Transverse colon (tissue), 4 donors: ENCODE measurements at regions not wholly inside any gene's neighbourhood (a gene's known extent, or its start where the extent isn't known, plus 50 kb on each side); places are given as distances from the start of the nearest gene placed in this dataset.
"Not testable (repeated sequence)": the region's sequence is repeated elsewhere in the genome, so short reads cannot be mapped to it uniquely, and the experiment has no call there.

Source experiments
- DNase-seq: peaks from one replicate; pipeline ENCODE4 v3.0.0-alpha.2; 2019
- H3K27ac ChIP-seq, 4 donors: fragments of 200-600 bp; sonication (generic); 2 replicates each; pipeline ENCODE4 v1.5.1; 2016 to 2018; ENCODE audit warnings: inconsistent platforms in 4 of 4
- H3K27me3 ChIP-seq: fragments of 200-600 bp; sonication (generic); 2 replicates; pipeline ENCODE4 v1.5.1; 2017; ENCODE audit warnings: inconsistent platforms
- H3K36me3 ChIP-seq, 4 donors: fragments of 200-600 bp; sonication (generic); 2 replicates each; pipeline ENCODE4 v1.5.1; 2017 to 2019; ENCODE audit warnings: inconsistent platforms in 4 of 4
- H3K4me1 ChIP-seq, 4 donors: fragments of 200-600 bp; sonication (generic); 2 replicates each; pipeline ENCODE4 v1.5.1; 2017 to 2020; ENCODE audit warnings: inconsistent platforms in 4 of 4
- H3K4me3 ChIP-seq, 4 donors: fragments of 200-600 bp; sonication (generic); 1 replicate in 1 of 4; 2 replicates in 3 of 4; pipeline versions ENCODE4 v1.5.1 to v1.6.1; 2017 to 2019; ENCODE audit warnings: inconsistent platforms in 4 of 4
- H3K9me3 ChIP-seq, 2 donors: fragments of 200-600 bp; sonication (generic); 2 replicates each; pipeline ENCODE4 v1.5.1; 2017 to 2019; ENCODE audit warnings: inconsistent platforms in 2 of 2
- CTCF ChIP-seq, 5 experiments: fragments of 200-600 bp in 3 of 5; fragments of 450-650 bp in 2 of 5; sonication (generic) in 3 of 5; IDR thresholded peaks; 1 replicate in 2 of 5; 2 replicates in 3 of 5; pipeline ENCODE4 v1.5.1; 2016 to 2017; ENCODE audit warnings: antibody characterized with exemption in 5 of 5, inconsistent platforms in 3 of 5, mild to moderate bottlenecking in 2 of 5, moderate library complexity in 1 of 5
- EP300 ChIP-seq: sonication (generic); formaldehyde crosslinking; IDR thresholded peaks from one replicate; pipeline ENCODE4 v1.6.1; 2017; ENCODE audit warnings: antibody characterized with exemption, low read depth
- POLR2A ChIP-seq: fragments of 450-650 bp; IDR thresholded peaks from one replicate; pipeline ENCODE4 v1.6.1; 2016; ENCODE audit warnings: antibody characterized with exemption, mild to moderate bottlenecking, moderate library complexity
- POLR2AphosphoS5 ChIP-seq, 3 donors: sonication (generic); formaldehyde crosslinking; IDR thresholded peaks; one replicate each; pipeline ENCODE4 v1.6.1; 2016; ENCODE audit warnings: antibody characterized with exemption in 3 of 3
- WGBS, 2 donors: methylation state at CpG; one replicate each; pipeline ENCODE4 v1.1.5; 2018; ENCODE audit warnings: low coverage in 1 of 2; 5-methylcytosine and 5-hydroxymethylcytosine counted together
- in situ Hi-C, 4 donors: fragments of 200-750 bp; cut with MboI; loops; one replicate each; pipeline versions ENCODE4 v1.15.0 to v1.15.1; 2017; ENCODE audit warnings: low sequenced_read_pairs in 3 of 4, low pct_ligation_motif_present in 1 of 4, low pct_unique_long_range_greater_than_20kb in 1 of 4
- intact Hi-C: fragments of 100-400 bp; cut with DNase I; formaldehyde crosslinking; loops from one replicate; pipeline ENCODE4 v1.15.1; 2023; ENCODE audit warnings: low total_unique reads

- DNase-seq: no peak
- in situ Hi-C loops (no loop called here), intact Hi-C loops (no loop called here)
- TF ChIP-seq POLR2A (no peak), POLR2AphosphoS5 (IDR thresholded peaks at IDR 0.05) (no peak), EP300 (no peak), CTCF (IDR thresholded peaks at IDR 0.05) (no peak)
- H3K9me3 ChIP-seq: no peaks in the 10 kb centered on the region
- 86 to 90% methylated on average over 4 of the region's 4 CpGs for WGBS, 2 donors
- no peaks in the 10 kb centered on the region for H3K27me3 ChIP-seq
- H3K4me1 ChIP-seq: peaks cover 0 to 14% (median 4%) of the 10 kb centered on the region in 4 donors
- no peak overlapping the region for H3K27ac ChIP-seq
- no peak overlapping the region for H3K4me3 ChIP-seq
- no peaks in the 10 kb centered on the region for H3K36me3 ChIP-seq
These were observed 434.6 kb upstream of the DDX18 start for GRCh38 chr2:117379928-117380327.

GRCh38 chr2:117383997-117384396 lies 430.5 kb upstream of the DDX18 start:
- in situ Hi-C loops, H3K9me3 ChIP-seq, DNase-seq: not testable (repeated sequence)

GRCh38 chr2:117396161-117396560 lies 418.3 kb upstream of the DDX18 start:
- TF ChIP-seq CTCF (IDR thresholded peaks at IDR 0.05) (no peak), POLR2A (no peak), EP300 (no peak), POLR2AphosphoS5 (IDR thresholded peaks at IDR 0.05) (no peak)

More at GRCh38 chr2:117383997-117384396, 430.5 kb upstream of the DDX18 start:
- intact Hi-C loops, H3K4me1 ChIP-seq, H3K27me3 ChIP-seq, H3K36me3 ChIP-seq, H3K4me3 ChIP-seq, H3K27ac ChIP-seq: not testable (repeated sequence)
- 94 to 97% methylated on average over 3 to 12 of the region's 12 CpGs for WGBS, 2 donors

GRCh38 chr2:117401582-117401981 lies 412.9 kb upstream of the DDX18 start:
- no peak overlapping the region for H3K4me3 ChIP-seq
- no peak for DNase-seq
- TF ChIP-seq EP300 (no peak), CTCF (IDR thresholded peaks at IDR 0.05) (no peak), POLR2A (no peak), POLR2AphosphoS5 (IDR thresholded peaks at IDR 0.05) (no peak)
- no peaks in the 10 kb centered on the region for H3K36me3 ChIP-seq
- no peaks in the 10 kb centered on the region for H3K27me3 ChIP-seq
- 68 to 75% methylated on average over 1 of the region's 1 CpG for WGBS, 2 donors
- in situ Hi-C loops: no loop called here
- intact Hi-C loops: no loop called here
- no peaks in the 10 kb centered on the region for H3K9me3 ChIP-seq
- no peak overlapping the region for H3K27ac ChIP-seq
- no peaks in the 10 kb centered on the region for H3K4me1 ChIP-seq

More at GRCh38 chr2:117396161-117396560, 418.3 kb upstream of the DDX18 start:
- no peaks in the 10 kb centered on the region for H3K27me3 ChIP-seq
- H3K4me1 ChIP-seq: no peaks in the 10 kb centered on the region
- in situ Hi-C loops: no loop called here
- H3K36me3 ChIP-seq: no peaks in the 10 kb centered on the region
- DNase-seq: no peak
- H3K9me3 ChIP-seq: no peaks in the 10 kb centered on the region
- no peak overlapping the region for H3K4me3 ChIP-seq
- intact Hi-C loops: no loop called here
- no peak overlapping the region for H3K27ac ChIP-seq

- no peak for DNase-seq
- 83 to 100% methylated on average over 1 of the region's 1 CpG for WGBS, 2 donors
- H3K4me1 ChIP-seq: no peaks in the 10 kb centered on the region
- TF ChIP-seq POLR2AphosphoS5 (IDR thresholded peaks at IDR 0.05): no peak
- no peak for TF ChIP-seq EP300
- TF ChIP-seq CTCF (IDR thresholded peaks at IDR 0.05): no peak
- no peak for TF ChIP-seq POLR2A
- no peak overlapping the region for H3K4me3 ChIP-seq
- H3K27me3 ChIP-seq: no peaks in the 10 kb centered on the region
- no peak overlapping the region for H3K27ac ChIP-seq
- in situ Hi-C loops: no loop called here
- intact Hi-C loops: no loop called here
- no peaks in the 10 kb centered on the region for H3K36me3 ChIP-seq
- H3K9me3 ChIP-seq: no peaks in the 10 kb centered on the region
These were observed 408.0 kb upstream of the DDX18 start for GRCh38 chr2:117406443-117406842.
